ENCODE measurements at regions not wholly inside any gene's neighbourhood (a gene's known extent, or its start where the extent isn't known, plus 50 kb on each side); places are given as distances from the start of the nearest gene placed in this dataset.

DNA sequence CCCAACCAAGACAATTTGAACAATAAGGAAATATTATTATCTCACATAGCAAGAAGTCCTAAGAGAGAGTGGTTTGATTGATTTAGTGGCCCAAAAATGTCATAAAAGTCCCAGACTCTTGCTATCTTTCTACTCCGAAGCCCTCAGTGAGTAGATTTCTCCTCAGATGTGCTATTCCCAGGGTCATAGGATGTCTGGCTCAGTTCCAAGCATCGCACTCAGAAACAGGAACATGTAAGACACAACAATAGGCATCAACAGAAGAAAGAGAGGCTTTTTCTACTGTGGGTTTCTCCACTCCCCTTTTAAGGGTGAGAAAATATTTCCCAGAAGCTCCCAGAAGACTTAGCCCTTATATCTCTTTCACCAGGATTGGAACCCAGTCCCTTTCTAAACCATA, 188.1 kb upstream of the CDKN3 start:
- peaks cover 0 to 8% (median 0%) of the 10 kb centered on the region in 4 donors for H3K4me1 ChIP-seq
- no peak overlapping the region for H3K27ac ChIP-seq (replicated peaks in 1 of 4)
- intact Hi-C loops (cut with DNase I): no loop called here
- no peaks in the 10 kb centered on the region for H3K36me3 ChIP-seq
- no peak for TF ChIP-seq POLR2AphosphoS5 (IDR thresholded peaks at IDR 0.05)
- H3K4me3 ChIP-seq: no peak overlapping the region
- H3K27me3 ChIP-seq: no peaks in the 10 kb centered on the region
- no peak for DNase-seq (ENCODE audit: extremely low spot score)
- 71% methylated on average over 2 of the region's 2 CpGs for WGBS
- no peaks in the 10 kb centered on the region for H3K9me3 ChIP-seq

- Histone ChIP-seq H3K4me1 (peaks cover 0 to 8% (median 0%) of the 10 kb centered on the region in 4 donors), H3K27me3 (no peaks in the 10 kb centered on the region), H3K36me3 (no peaks in the 10 kb centered on the region), H3K9me3 (no peaks in the 10 kb centered on the region), H3K4me3 (no peak overlapping the region), H3K27ac (replicated peaks in 1 of 4) (no peak overlapping the region)
- 81% methylated on average over 4 of the region's 4 CpGs for WGBS
- TF ChIP-seq CTCF (IDR thresholded peaks at IDR 0.05) (no peak), EP300 (IDR thresholded peaks at IDR 0.05) (no peak), POLR2AphosphoS5 (IDR thresholded peaks at IDR 0.05) (no peak), POLR2A (IDR thresholded peaks at IDR 0.05; ENCODE audit: low read depth) (no peak)
- intact Hi-C loops (cut with DNase I): no loop called here
- DNase-seq (ENCODE audit: extremely low spot score): no peak
These were observed 187.1 kb upstream of the CDKN3 start for GRCh38 chr14:54209511-54210250.

- peak overlapping the region; percentile 23 to 46 (median 42) for H3K27ac ChIP-seq (replicated peaks in 1 of 4)
These were observed 185.1 kb upstream of the CDKN3 start for GRCh38 chr14:54211551-54212308.

GRCh38 chr14:54213536-54213935, 183.3 kb upstream of the CDKN3 start:
- Histone ChIP-seq H3K4me1 (peaks cover 0 to 8% (median 0%) of the 10 kb centered on the region in 4 donors), H3K27ac (replicated peaks in 1 of 4) (no peak overlapping the region), H3K27me3 (peaks cover 0 to 4% (median 0%) of the 10 kb centered on the region in 4 donors), H3K9me3 (no peaks in the 10 kb centered on the region), H3K4me3 (no peak overlapping the region), H3K36me3 (no peaks in the 10 kb centered on the region)
- no peak for DNase-seq (ENCODE audit: extremely low spot score)
- intact Hi-C loops (cut with DNase I): no loop called here
- WGBS: 95% methylated on average over 1 of the region's 1 CpG
- TF ChIP-seq EP300 (IDR thresholded peaks at IDR 0.05) (no peak), POLR2A (IDR thresholded peaks at IDR 0.05; ENCODE audit: low read depth) (no peak), POLR2AphosphoS5 (IDR thresholded peaks at IDR 0.05) (no peak), CTCF (IDR thresholded peaks at IDR 0.05) (no peak)

More at GRCh38 chr14:54211551-54212308, 185.1 kb upstream of the CDKN3 start:
- Histone ChIP-seq H3K4me3 (peak overlapping the region in 1 of 4 donors; percentile 7), H3K9me3 (no peaks in the 10 kb centered on the region), H3K27me3 (no peaks in the 10 kb centered on the region), H3K4me1 (peaks cover 0 to 8% (median 0%) of the 10 kb centered on the region in 4 donors), H3K36me3 (no peaks in the 10 kb centered on the region)
- intact Hi-C loops (cut with DNase I): no loop called here
- 67% methylated on average over 5 of the region's 5 CpGs for WGBS
- TF ChIP-seq POLR2AphosphoS5 (IDR thresholded peaks at IDR 0.05) (no peak), POLR2A (IDR thresholded peaks at IDR 0.05; ENCODE audit: low read depth) (no peak)
- DNase-seq (ENCODE audit: extremely low spot score): no peak

DNA sequence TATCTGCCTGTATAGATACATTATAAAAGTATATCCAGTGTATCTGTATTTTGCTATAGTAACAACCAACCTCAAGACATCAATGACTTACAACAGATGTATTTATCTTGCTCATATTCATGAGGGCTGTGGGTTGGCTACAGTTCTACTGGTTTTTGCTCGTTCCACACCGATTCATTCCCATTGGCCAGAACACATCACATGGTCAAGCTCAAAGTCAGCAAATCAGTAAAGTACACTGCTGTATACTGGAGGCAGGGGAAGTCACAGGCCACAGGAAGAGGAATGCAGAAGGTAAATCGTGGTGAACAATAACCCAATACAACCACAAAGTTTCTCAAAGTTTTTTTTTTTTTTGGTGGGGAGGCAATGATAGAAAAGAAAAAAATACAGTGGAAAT, 180.0 kb upstream of the CDKN3 start:
- Histone ChIP-seq H3K4me3 (no peak overlapping the region), H3K36me3 (no peaks in the 10 kb centered on the region), H3K4me1 (peaks cover 5 to 17% (median 16%) of the 10 kb centered on the region in 4 donors), H3K27me3 (peaks cover 0 to 24% (median 0%) of the 10 kb centered on the region in 4 donors), H3K9me3 (no peaks in the 10 kb centered on the region), H3K27ac (replicated peaks in 1 of 4) (no peak overlapping the region)
- no peak for TF ChIP-seq POLR2A (IDR thresholded peaks at IDR 0.05; ENCODE audit: low read depth)
- TF ChIP-seq CTCF (IDR thresholded peaks at IDR 0.05): no peak
- TF ChIP-seq POLR2AphosphoS5 (IDR thresholded peaks at IDR 0.05): no peak
- no peak for TF ChIP-seq EP300 (IDR thresholded peaks at IDR 0.05)
- WGBS: 82% methylated on average over 3 of the region's 3 CpGs
- DNase-seq (ENCODE audit: extremely low spot score): no peak
- intact Hi-C loops (cut with DNase I): no loop called here

Data from esophagus muscularis mucosa (tissue), 4 donors.